ENCODE measurements at regions not wholly inside any gene's neighbourhood (a gene's known extent, or its start where the extent isn't known, plus 50 kb on each side); places are given as distances from the start of the nearest gene placed in this dataset.

DNA sequence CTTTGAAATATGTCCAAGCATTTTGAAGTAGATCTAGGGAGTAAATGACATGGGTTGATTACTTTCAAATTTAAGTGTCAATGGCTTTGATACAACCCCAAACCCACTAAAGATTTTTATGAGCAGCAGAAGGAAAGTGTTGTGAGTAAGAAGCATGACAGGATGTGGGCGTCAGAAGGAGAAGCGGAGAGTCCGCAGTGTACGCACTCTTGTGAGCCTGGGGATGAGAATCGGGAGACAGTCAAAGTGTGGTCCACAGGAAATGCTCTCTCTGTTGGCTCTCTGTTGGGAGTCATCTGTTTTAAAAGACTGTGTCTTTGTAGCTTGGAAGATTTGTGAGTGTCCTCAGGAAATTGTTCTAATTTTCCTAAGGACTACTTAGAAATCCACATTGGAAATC lies 629.8 kb upstream of the ADARB2 start:
- no peak overlapping the region for H4K91ac ChIP-seq (ENCODE audit: insufficient read length, low read depth, low read length)
- H3K79me1 ChIP-seq (ENCODE audit: insufficient read depth, low read depth, low read length, poor library complexity, severe bottlenecking), result no peaks in the 10 kb centered on the region
- H2BK15ac ChIP-seq (ENCODE audit: low read depth, low read length), result no peak overlapping the region
- H3K23me2 ChIP-seq (ENCODE audit: insufficient read length, low read depth, low read length, poor library complexity, severe bottlenecking), result no peaks in the 10 kb centered on the region
- H2BK12ac ChIP-seq (ENCODE audit: insufficient read length, low read depth, low read length), result no peak overlapping the region
- H2AFZ ChIP-seq (ENCODE audit: low read length), result no peak overlapping the region
- no peak overlapping the region for H2AK5ac ChIP-seq (ENCODE audit: insufficient read length, low read length)
- no peak overlapping the region for H3K4me2 ChIP-seq (ENCODE audit: insufficient read depth, insufficient read length, low read length)
- H3K4ac ChIP-seq (ENCODE audit: low read depth, low read length), result no peak overlapping the region
- H3K56ac ChIP-seq (ENCODE audit: insufficient read length, low read depth, low read length), result no peak overlapping the region
- H3K9ac ChIP-seq (ENCODE audit: extremely low read depth, insufficient read length, low read length), result no peak overlapping the region
- H3K4me3 Mint-ChIP-seq, result no peak overlapping the region
- TF ChIP-seq, protein P1, sequence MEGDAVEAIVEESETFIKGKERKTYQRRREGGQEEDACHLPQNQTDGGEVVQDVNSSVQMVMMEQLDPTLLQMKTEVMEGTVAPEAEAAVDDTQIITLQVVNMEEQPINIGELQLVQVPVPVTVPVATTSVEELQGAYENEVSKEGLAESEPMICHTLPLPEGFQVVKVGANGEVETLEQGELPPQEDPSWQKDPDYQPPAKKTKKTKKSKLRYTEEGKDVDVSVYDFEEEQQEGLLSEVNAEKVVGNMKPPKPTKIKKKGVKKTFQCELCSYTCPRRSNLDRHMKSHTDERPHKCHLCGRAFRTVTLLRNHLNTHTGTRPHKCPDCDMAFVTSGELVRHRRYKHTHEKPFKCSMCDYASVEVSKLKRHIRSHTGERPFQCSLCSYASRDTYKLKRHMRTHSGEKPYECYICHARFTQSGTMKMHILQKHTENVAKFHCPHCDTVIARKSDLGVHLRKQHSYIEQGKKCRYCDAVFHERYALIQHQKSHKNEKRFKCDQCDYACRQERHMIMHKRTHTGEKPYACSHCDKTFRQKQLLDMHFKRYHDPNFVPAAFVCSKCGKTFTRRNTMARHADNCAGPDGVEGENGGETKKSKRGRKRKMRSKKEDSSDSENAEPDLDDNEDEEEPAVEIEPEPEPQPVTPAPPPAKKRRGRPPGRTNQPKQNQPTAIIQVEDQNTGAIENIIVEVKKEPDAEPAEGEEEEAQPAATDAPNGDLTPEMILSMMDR (conservative IDR thresholded peaks at IDR 0.05), result no peak
- peaks cover 19 to 22% of the 10 kb centered on the region in 2 experiments for H3K9me3 Mint-ChIP-seq
- peak overlapping the region in 1 of 3 experiments; percentile 18; a peak in 1 of 7 replicates for H3K27ac Mint-ChIP-seq
- H3K27ac ChIP-seq (ENCODE audit: insufficient read length, low read depth, low read length), result no peak overlapping the region
- H3T11ph ChIP-seq (ENCODE audit: low read length), result no peak overlapping the region
- no peak for DNase-seq
- no peak overlapping the region for H2BK5ac ChIP-seq (ENCODE audit: insufficient read length, low read length)
- H3K14ac ChIP-seq (ENCODE audit: insufficient read depth, low read length), result no peak overlapping the region
- no peak overlapping the region for H3K23ac ChIP-seq (ENCODE audit: insufficient read length, low read depth, low read length)
- H4K8ac ChIP-seq (replicated peaks; ENCODE audit: insufficient read length, low read depth, low read length), result no peak overlapping the region
- no peaks in the 10 kb centered on the region for H3K79me2 ChIP-seq (ENCODE audit: insufficient read depth, low read length)
- no peaks in the 10 kb centered on the region for H4K20me1 ChIP-seq (ENCODE audit: control insufficient read depth, insufficient read depth, insufficient read length)
- peaks cover 3 to 16% (median 16%) of the 10 kb centered on the region in 3 experiments for H3K36me3 Mint-ChIP-seq (ENCODE audit: insufficient read depth in 1 of 3, low read depth in 3 of 3)
- H3K18ac ChIP-seq (ENCODE audit: insufficient read length, low read depth, low read length), result no peak overlapping the region
- peaks cover 2 to 12% of the 10 kb centered on the region in 2 experiments for H3K4me1 Mint-ChIP-seq
- no peak overlapping the region for H4K5ac ChIP-seq (ENCODE audit: insufficient read length, low read depth, low read length)
- peaks cover 4% of the 10 kb centered on the region for H3K9me3 ChIP-seq (ENCODE audit: control insufficient read depth, low read depth, low read length)
- H2BK120ac ChIP-seq (ENCODE audit: low read depth, low read length, poor library complexity, severe bottlenecking), result no peak overlapping the region
- peaks cover 2% of the 10 kb centered on the region; the same call in 1 of the 2 replicates for H3K4me1 ChIP-seq (ENCODE audit: insufficient read depth, low read length)
- H3K27me3 ChIP-seq (ENCODE audit: insufficient read depth, low read length), result no peaks in the 10 kb centered on the region
- no peaks in the 10 kb centered on the region for H3K27me3 Mint-ChIP-seq (ENCODE audit: low read depth)
- no CpG with 5 or more reads among the region's 5 CpGs for WGBS (ENCODE audit: extremely low coverage, insufficient read length, low lambda C conversion rate)
- no peak overlapping the region for H2BK20ac ChIP-seq (ENCODE audit: low read depth, low read length, poor library complexity, severe bottlenecking)
